Neural cell (in vitro differentiated cells): ENCODE measurements at regions not wholly inside any gene's neighbourhood (a gene's known extent, or its start where the extent isn't known, plus 50 kb on each side); places are given as distances from the start of the nearest gene placed in this dataset.

Source experiments
- H2AFZ ChIP-seq: fragments of 200-600, 300-800 bp; sonication (generic), shearing (Covaris generic); 2 replicates; pipeline ENCODE4 v1.6.0; 2014; ENCODE audit warnings: low read depth, mild to moderate bottlenecking, antibody characterized with exemption, low read length, moderate library complexity
- H3F3A ChIP-seq: fragments of 200-600 bp; shearing (Covaris generic); 2 replicates; pipeline ENCODE4 v1.6.1; 2016; ENCODE audit warnings: mild to moderate bottlenecking, moderate library complexity, mixed read lengths, antibody characterized with exemption, low read length; ENCODE audit not compliant: insufficient read depth, poor library complexity, severe bottlenecking
- H3K27ac ChIP-seq: fragments of 200-600, 300-800 bp; sonication (generic), shearing (Covaris generic); 2 replicates; pipeline ENCODE4 v1.5.1; 2014; ENCODE audit warnings: mild to moderate bottlenecking, low read length, moderate library complexity
- H3K27me3 ChIP-seq: fragments of 300-800, 200-600 bp; sonication (generic), shearing (Covaris generic); 2 replicates; pipeline ENCODE4 v1.6.0; 2014; ENCODE audit warnings: mild to moderate bottlenecking, low read depth, low read length, moderate library complexity; ENCODE audit not compliant: insufficient read depth
- H3K36me3 ChIP-seq: fragments of 300-800, 200-600 bp; sonication (generic), shearing (Covaris generic); 2 replicates; pipeline ENCODE4 v1.5.1; 2014; ENCODE audit warnings: mild to moderate bottlenecking, antibody characterized with exemption, low read length, moderate library complexity; ENCODE audit not compliant: insufficient read depth
- H3K4me2 ChIP-seq: fragments of 300-800, 200-600 bp; sonication (generic), shearing (Covaris generic); 2 replicates; pipeline ENCODE4 v1.6.0; 2014; ENCODE audit warnings: mild to moderate bottlenecking, low read length
- H3K4me3 ChIP-seq: fragments of 300-800, 200-600 bp; sonication (generic), shearing (Covaris generic); 2 replicates; pipeline ENCODE4 v1.5.1; 2014; ENCODE audit warnings: mild to moderate bottlenecking, low read length, moderate library complexity
- H3K79me2 ChIP-seq: fragments of 200-600 bp; shearing (Covaris generic); replicated peaks from 2 replicates; pipeline ENCODE4 v1.6.0; 2014; ENCODE audit warnings: mild to moderate bottlenecking, low read length, moderate library complexity; ENCODE audit not compliant: insufficient read depth
- H3K9ac ChIP-seq: fragments of 300-800, 200-600 bp; sonication (generic), shearing (Covaris generic); 2 replicates; pipeline ENCODE4 v1.6.1; 2016; ENCODE audit warnings: mild to moderate bottlenecking, low read length, mixed read lengths
- H3K9me2 ChIP-seq: fragments of 200-600 bp; shearing (Covaris generic); 2 replicates; pipeline ENCODE4 v1.6.1; 2016; ENCODE audit warnings: mild to moderate bottlenecking, low read length, mixed read lengths; ENCODE audit not compliant: insufficient read depth
- H3K9me3 ChIP-seq: fragments of 200-600, 300-800 bp; sonication (generic), shearing (Covaris generic); 2 replicates; pipeline ENCODE4 v1.6.1; 2016; ENCODE audit warnings: mild to moderate bottlenecking, mixed run types, low read length, moderate library complexity, mixed read lengths
- H4K20me1 ChIP-seq: fragments of 200-600 bp; shearing (Covaris generic); 2 replicates; pipeline ENCODE4 v1.6.1; 2016; ENCODE audit warnings: mild to moderate bottlenecking, mixed run types; ENCODE audit not compliant: insufficient read depth
- CTCF ChIP-seq: fragments of 450-650 bp; IDR thresholded peaks from 2 replicates; pipeline ENCODE4 v1.5.1; 2014; ENCODE audit warnings: antibody characterized with exemption, mild to moderate bottlenecking, moderate library complexity; ENCODE audit not compliant: poor library complexity, severe bottlenecking
- EP300 ChIP-seq: fragments of 450-650 bp; conservative IDR thresholded peaks from 2 replicates; pipeline ENCODE4 v1.6.1; 2014; ENCODE audit warnings: antibody characterized with exemption, mild to moderate bottlenecking, moderate library complexity; ENCODE audit not compliant: poor library complexity, severe bottlenecking
- EZH2 ChIP-seq: fragments of 200-600, 300-800 bp; shearing (Covaris generic), sonication (generic); IDR thresholded peaks from 2 replicates; pipeline ENCODE4 v1.6.1; 2014; ENCODE audit warnings: antibody characterized with exemption, low read length, borderline replicate concordance, mild to moderate bottlenecking; ENCODE audit not compliant: insufficient read depth, poor library complexity, severe bottlenecking
- MXI1 ChIP-seq: fragments of 450-650 bp; conservative IDR thresholded peaks from 2 replicates; pipeline ENCODE4 v1.6.1; 2014; ENCODE audit warnings: antibody characterized with exemption, mild to moderate bottlenecking; ENCODE audit not compliant: poor library complexity, severe bottlenecking
- POLR2AphosphoS5 ChIP-seq: IDR thresholded peaks from 2 replicates; pipeline ENCODE4 v1.6.1; 2012
- RAD21 ChIP-seq: fragments of 450-650 bp; conservative IDR thresholded peaks from 2 replicates; pipeline ENCODE4 v1.6.1; 2014; ENCODE audit warnings: antibody characterized with exemption, mild to moderate bottlenecking, moderate library complexity
- REST ChIP-seq: IDR thresholded peaks from 2 replicates; pipeline ENCODE4 v1.6.1; 2012; ENCODE audit warnings: borderline replicate concordance
- SMC3 ChIP-seq: fragments of 450-650 bp; conservative IDR thresholded peaks from 2 replicates; pipeline ENCODE4 v1.6.1; 2014; ENCODE audit warnings: antibody characterized with exemption, mild to moderate bottlenecking, moderate library complexity; ENCODE audit not compliant: poor library complexity
- TAF1 ChIP-seq: IDR thresholded peaks from 2 replicates; pipeline ENCODE4 v1.6.1; 2012; ENCODE audit warnings: low read depth

DNA sequence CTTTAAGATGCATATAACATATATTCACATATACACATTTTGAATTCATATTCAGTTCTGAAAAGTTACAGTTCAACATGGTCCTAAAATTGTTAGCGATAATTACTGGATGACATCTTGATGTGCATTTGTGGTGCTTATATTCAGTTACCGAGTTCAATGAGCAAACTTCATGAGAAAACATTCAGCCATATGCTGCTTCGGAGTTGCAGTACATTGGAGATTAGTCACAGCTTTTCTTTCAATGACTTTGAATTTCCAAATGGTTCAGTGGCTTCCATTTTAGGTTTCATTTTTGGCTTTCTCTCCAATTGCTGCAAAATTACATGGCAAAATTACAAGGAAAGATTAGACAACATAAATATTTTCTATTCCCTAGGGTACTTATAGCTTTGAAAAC, 198.3 kb upstream of the CNTN3 start:
- Histone ChIP-seq H3K27me3 (no peaks in the 10 kb centered on the region), H2AFZ (no peak overlapping the region), H4K20me1 (no peaks in the 10 kb centered on the region), H3K4me3 (no peak overlapping the region), H3K79me2 (no peaks in the 10 kb centered on the region), H3K36me3 (no peaks in the 10 kb centered on the region), H3K27ac (no peak overlapping the region), H3K9me3 (no peaks in the 10 kb centered on the region), H3K9me2 (no peaks in the 10 kb centered on the region), H3K9ac (no peak overlapping the region), H3F3A (no peaks in the 10 kb centered on the region), H3K4me2 (no peak overlapping the region)
- TF ChIP-seq EZH2 (no peak), RAD21 (no peak), CTCF (no peak), POLR2AphosphoS5 (no peak), MXI1 (no peak), EP300 (no peak), SMC3 (no peak), REST (no peak), TAF1 (no peak)

- Histone ChIP-seq H3K9me3 (no peaks in the 10 kb centered on the region), H3K36me3 (no peaks in the 10 kb centered on the region), H3K27me3 (no peaks in the 10 kb centered on the region), H3K9me2 (no peaks in the 10 kb centered on the region), H3K4me2 (no peak overlapping the region), H3F3A (no peaks in the 10 kb centered on the region), H2AFZ (no peak overlapping the region), H4K20me1 (no peaks in the 10 kb centered on the region), H3K79me2 (no peaks in the 10 kb centered on the region), H3K4me3 (no peak overlapping the region), H3K9ac (no peak overlapping the region), H3K27ac (no peak overlapping the region)
- no peak for TF ChIP-seq EZH2
- TF ChIP-seq SMC3 = no peak
- no peak for TF ChIP-seq RAD21
- TF ChIP-seq CTCF = no peak
- no peak for TF ChIP-seq TAF1
- TF ChIP-seq REST = no peak
These were observed 194.2 kb upstream of the CNTN3 start for GRCh38 chr3:74808506-74809275.
